ENCODE measurements at regions not wholly inside any gene's neighbourhood (a gene's known extent, or its start where the extent isn't known, plus 50 kb on each side); places are given as distances from the start of the nearest gene placed in this dataset.

DNA sequence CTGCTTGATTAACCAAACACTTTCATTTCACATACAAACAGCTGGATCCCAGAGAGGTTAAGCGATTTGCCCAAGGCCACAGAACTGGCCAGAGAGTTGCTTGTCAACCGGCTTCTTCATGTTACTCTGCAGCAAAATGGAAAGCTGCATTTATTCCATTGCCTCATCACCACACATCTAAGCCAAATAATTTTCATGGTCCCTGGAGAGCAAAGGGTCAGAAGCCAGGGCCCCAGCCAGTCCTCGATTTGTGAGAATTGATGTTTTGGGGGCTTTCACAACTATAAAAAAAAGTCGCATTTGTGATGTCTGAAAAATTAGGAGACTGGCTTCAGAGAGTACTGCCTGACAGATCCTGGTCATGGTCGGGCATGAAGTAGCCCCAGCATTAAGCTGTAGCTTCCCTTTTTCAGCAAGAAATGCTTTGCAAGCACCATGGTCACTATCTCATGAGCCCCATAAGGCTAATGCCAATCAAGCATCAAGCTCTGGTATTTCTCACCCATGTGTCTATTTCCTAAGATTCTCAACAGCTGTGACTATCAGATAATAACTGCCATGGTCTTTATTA is 95.8 kb downstream of the BANF2 start:
- TF ChIP-seq, protein P1, sequence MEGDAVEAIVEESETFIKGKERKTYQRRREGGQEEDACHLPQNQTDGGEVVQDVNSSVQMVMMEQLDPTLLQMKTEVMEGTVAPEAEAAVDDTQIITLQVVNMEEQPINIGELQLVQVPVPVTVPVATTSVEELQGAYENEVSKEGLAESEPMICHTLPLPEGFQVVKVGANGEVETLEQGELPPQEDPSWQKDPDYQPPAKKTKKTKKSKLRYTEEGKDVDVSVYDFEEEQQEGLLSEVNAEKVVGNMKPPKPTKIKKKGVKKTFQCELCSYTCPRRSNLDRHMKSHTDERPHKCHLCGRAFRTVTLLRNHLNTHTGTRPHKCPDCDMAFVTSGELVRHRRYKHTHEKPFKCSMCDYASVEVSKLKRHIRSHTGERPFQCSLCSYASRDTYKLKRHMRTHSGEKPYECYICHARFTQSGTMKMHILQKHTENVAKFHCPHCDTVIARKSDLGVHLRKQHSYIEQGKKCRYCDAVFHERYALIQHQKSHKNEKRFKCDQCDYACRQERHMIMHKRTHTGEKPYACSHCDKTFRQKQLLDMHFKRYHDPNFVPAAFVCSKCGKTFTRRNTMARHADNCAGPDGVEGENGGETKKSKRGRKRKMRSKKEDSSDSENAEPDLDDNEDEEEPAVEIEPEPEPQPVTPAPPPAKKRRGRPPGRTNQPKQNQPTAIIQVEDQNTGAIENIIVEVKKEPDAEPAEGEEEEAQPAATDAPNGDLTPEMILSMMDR (IDR thresholded peaks at IDR 0.05), result no peak
- no peak for TF ChIP-seq POLR2A (IDR thresholded peaks at IDR 0.05)
